Cardiac muscle cell (in vitro differentiated cells and primary cell): ENCODE measurements at regions not wholly inside any gene's neighbourhood (a gene's known extent, or its start where the extent isn't known, plus 50 kb on each side); places are given as distances from the start of the nearest gene placed in this dataset.

ENCODE experiments used
- DNase-seq, 2 donors: peaks; one replicate each; pipeline versions ENCODE4 v3.0.0 to v3.0.0-alpha.2; 2010 to 2017; ENCODE audit warnings: low read depth in 1 of 2, low spot score in 1 of 2
- H3K27ac ChIP-seq: fragments of 200-600 bp; sonication (generic); 2 replicates; pipeline ENCODE4 v1.5.1; 2016
- H3K27me3 ChIP-seq: fragments of 200-600 bp; sonication (generic); 2 replicates; pipeline ENCODE4 v1.6.0; 2016; ENCODE audit warnings: control low read depth
- H3K36me3 ChIP-seq: fragments of 200-600 bp; sonication (generic); 2 replicates; pipeline ENCODE4 v1.5.1; 2016; ENCODE audit warnings: control low read depth
- H3K4me1 ChIP-seq: fragments of 200-600 bp; sonication (generic); 2 replicates; pipeline ENCODE4 v1.8.1; 2017; ENCODE audit warnings: low read depth, mild to moderate bottlenecking, mixed run types
- H3K4me3 ChIP-seq: fragments of 200-600 bp; sonication (generic); 2 replicates; pipeline ENCODE4 v1.5.1; 2016; ENCODE audit warnings: mild to moderate bottlenecking
- H3K9me3 ChIP-seq: fragments of 200-600 bp; sonication (generic); 2 replicates; pipeline ENCODE4 v1.5.1; 2017; ENCODE audit warnings: low read depth, mild to moderate bottlenecking, control low read depth
- TF ChIP-seq, protein P1 (sequence below): IDR thresholded peaks from 2 replicates; pipeline ENCODE4 v1.5.1; 2012; ENCODE audit warnings: low read depth, mild to moderate bottlenecking, low read length

DNA sequence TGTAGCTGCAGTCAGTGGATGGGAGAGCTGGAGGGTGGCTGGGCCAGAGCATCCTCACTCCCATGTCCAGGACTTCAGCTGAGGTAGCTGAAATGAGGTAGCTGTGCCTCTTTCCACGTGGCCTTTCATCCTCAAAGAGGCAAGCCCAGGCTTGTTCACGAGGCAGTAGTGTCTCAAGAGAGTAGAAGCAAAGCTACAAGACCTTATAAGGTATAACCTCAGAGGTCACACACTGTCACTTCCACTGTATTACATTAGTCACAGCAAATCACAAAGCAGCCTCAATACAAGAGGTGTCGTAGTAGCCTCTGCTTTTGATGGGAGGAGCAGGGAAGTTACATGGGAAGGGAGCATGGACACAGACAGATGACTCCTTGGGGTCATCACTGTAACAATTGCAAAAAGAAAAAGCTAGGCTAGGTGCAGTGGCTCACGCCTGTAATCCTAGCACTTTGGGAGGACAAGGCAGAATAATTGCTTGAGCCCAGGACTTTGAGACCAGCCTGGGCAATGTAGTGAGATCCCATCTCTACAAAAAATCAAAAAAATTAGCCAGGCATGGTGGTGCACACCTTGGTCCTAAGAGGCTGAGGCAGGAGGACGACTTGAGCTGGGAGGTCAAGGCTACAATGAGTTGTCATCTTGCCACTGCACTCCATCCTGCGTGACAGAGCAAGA, 97.5 kb downstream of the SKIDA1 start:
- Histone ChIP-seq H3K9me3 (no peaks in the 10 kb centered on the region), H3K4me3 (no peak overlapping the region), H3K27me3 (no peaks in the 10 kb centered on the region), H3K36me3 (no peaks in the 10 kb centered on the region), H3K4me1 (no peaks in the 10 kb centered on the region), H3K27ac (no peak overlapping the region)
- TF ChIP-seq, protein P1, sequence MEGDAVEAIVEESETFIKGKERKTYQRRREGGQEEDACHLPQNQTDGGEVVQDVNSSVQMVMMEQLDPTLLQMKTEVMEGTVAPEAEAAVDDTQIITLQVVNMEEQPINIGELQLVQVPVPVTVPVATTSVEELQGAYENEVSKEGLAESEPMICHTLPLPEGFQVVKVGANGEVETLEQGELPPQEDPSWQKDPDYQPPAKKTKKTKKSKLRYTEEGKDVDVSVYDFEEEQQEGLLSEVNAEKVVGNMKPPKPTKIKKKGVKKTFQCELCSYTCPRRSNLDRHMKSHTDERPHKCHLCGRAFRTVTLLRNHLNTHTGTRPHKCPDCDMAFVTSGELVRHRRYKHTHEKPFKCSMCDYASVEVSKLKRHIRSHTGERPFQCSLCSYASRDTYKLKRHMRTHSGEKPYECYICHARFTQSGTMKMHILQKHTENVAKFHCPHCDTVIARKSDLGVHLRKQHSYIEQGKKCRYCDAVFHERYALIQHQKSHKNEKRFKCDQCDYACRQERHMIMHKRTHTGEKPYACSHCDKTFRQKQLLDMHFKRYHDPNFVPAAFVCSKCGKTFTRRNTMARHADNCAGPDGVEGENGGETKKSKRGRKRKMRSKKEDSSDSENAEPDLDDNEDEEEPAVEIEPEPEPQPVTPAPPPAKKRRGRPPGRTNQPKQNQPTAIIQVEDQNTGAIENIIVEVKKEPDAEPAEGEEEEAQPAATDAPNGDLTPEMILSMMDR: no peak
- DNase-seq: no peak

DNA sequence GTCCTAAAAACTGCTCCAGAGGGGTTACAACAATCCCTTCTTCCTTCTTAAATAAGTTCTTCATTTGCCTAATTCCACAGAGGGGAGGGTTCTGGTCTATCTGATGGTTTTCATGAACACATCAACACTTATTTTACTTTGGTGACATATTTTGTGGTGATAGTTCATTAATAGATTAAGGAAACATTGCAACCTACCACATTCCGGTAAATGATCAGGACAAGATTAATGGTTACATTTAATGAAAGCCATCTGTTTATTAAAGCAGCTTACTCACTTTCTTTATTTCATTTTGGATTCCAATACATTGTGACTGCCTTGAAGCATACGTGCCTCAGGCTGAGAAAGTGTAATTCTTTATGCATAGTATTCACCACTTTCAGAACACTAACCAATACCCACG, 101.0 kb downstream of the SKIDA1 start:
- TF ChIP-seq, protein P1: no peak
- H3K9me3 ChIP-seq: no peaks in the 10 kb centered on the region
- no peaks in the 10 kb centered on the region for H3K36me3 ChIP-seq
- H3K4me3 ChIP-seq: no peak overlapping the region
- H3K27ac ChIP-seq: no peak overlapping the region
- no peak for DNase-seq
- no peaks in the 10 kb centered on the region for H3K4me1 ChIP-seq
- H3K27me3 ChIP-seq: no peaks in the 10 kb centered on the region

DNA sequence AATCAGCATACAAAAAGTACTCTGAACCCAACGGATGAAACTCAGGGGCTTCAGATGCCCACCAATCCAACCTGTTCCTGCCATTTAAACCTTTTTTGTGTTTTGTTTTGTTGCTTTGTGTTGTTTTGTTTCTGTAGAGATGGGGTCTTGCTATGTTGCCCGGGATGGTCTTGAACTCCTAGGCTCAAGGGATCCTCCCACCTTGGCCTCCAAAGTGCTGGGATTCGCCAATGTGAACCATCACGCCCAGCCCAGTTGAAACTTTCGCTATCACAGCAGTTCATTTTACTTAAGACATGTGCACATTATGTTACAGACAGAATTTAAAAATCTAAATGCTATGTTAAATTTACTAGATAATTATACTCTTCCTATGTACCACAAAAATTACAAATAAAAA, 101.6 kb downstream of the SKIDA1 start:
- Histone ChIP-seq H3K4me1 (no peaks in the 10 kb centered on the region), H3K9me3 (no peaks in the 10 kb centered on the region), H3K4me3 (no peak overlapping the region), H3K36me3 (no peaks in the 10 kb centered on the region), H3K27me3 (no peaks in the 10 kb centered on the region), H3K27ac (no peak overlapping the region)
- DNase-seq: no peak
- TF ChIP-seq, protein P1: no peak

DNA sequence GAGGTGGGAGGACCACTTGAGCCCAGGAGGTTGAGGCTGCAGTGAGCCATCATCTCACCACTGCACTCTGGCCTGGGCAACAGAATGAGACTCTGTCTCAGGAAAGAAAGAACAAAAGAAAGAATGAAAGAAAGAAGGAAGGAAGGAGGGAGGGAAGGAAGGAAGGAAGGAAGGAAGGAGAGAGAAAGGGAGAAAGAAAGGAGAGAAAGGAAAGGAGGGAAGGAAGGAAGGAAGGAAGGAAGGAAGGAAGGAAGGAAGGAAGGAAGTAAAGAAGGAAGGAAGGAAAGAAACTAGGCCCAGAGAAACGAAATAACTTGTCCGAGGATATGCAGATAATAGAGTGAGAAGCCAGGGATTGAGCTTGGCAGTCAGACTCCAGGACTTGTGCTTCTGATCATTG, 102.1 kb downstream of the SKIDA1 start:
- H3K36me3 ChIP-seq: no peaks in the 10 kb centered on the region
- no peak for DNase-seq
- no peak overlapping the region for H3K27ac ChIP-seq
- H3K4me1 ChIP-seq: no peaks in the 10 kb centered on the region
- H3K27me3 ChIP-seq: no peaks in the 10 kb centered on the region
- TF ChIP-seq, protein P1: no peak
- no peaks in the 10 kb centered on the region for H3K9me3 ChIP-seq
- H3K4me3 ChIP-seq: no peak overlapping the region

DNA sequence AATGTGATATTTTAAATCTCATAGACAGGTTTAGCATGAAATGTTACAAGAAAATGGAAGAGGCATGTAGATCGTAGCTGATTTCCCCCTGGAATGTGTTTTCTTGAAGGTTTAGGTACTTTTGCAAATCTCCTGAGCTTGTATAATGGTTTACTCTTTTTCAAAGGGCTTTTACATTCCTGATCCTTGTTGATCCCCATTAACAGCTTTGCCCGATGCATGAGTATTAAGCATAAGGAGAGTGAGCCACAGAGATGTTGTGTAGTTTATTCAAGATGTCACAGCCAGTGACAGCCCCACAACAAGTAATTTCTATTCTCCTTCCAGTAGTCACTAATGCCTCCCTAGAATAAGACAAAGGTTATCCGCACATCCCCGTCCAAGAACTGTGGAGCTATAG, 103.7 kb downstream of the SKIDA1 start:
- Histone ChIP-seq H3K4me1 (no peaks in the 10 kb centered on the region), H3K9me3 (no peaks in the 10 kb centered on the region), H3K36me3 (no peaks in the 10 kb centered on the region), H3K27me3 (no peaks in the 10 kb centered on the region), H3K4me3 (no peak overlapping the region), H3K27ac (no peak overlapping the region)
- DNase-seq: no peak
- TF ChIP-seq, protein P1: no peak
